GM21515 (cell line): ENCODE measurements at regions not wholly inside any gene's neighbourhood (a gene's known extent, or its start where the extent isn't known, plus 50 kb on each side); places are given as distances from the start of the nearest gene placed in this dataset.
"Not testable (repeated sequence)": the region's sequence is repeated elsewhere in the genome, so short reads cannot be mapped to it uniquely, and the experiment has no call there.

Source experiments
- ATAC-seq: cut with Tn5 transposase; IDR thresholded peaks from one replicate; pipeline ENCODE4 v1.9.1; 2021; ENCODE audit not compliant: unreplicated experiment

- ATAC-seq, result no peak
Measured at GRCh38 chr3:137582484-137582883, 181.6 kb upstream of the SOX14 start.

- no peak for ATAC-seq
Measured at GRCh38 chr3:137583256-137583655, 180.9 kb upstream of the SOX14 start.

GRCh38 chr3:137588871-137589270 is 175.2 kb upstream of the SOX14 start:
- ATAC-seq, result no peak

- not testable (repeated sequence) for ATAC-seq
Measured at GRCh38 chr3:137595415-137595814, 168.7 kb upstream of the SOX14 start.

GRCh38 chr3:137610723-137611122 is 153.4 kb upstream of the SOX14 start:
- no peak for ATAC-seq

GRCh38 chr3:137612291-137612690 is 151.8 kb upstream of the SOX14 start:
- no peak for ATAC-seq

- ATAC-seq, result no peak
Measured at GRCh38 chr3:137615659-137616418, 148.3 kb upstream of the SOX14 start.

- ATAC-seq, result no peak
Measured at GRCh38 chr3:137641879-137642704, 122.0 kb upstream of the SOX14 start.

GRCh38 chr3:137642831-137643230 is 121.3 kb upstream of the SOX14 start:
- no peak for ATAC-seq

- no peak for ATAC-seq
Measured at GRCh38 chr3:137647179-137647578, 116.9 kb upstream of the SOX14 start.

- ATAC-seq, result no peak
Measured at GRCh38 chr3:137669519-137670060, 94.5 kb upstream of the SOX14 start.

GRCh38 chr3:137687181-137687879 is 76.8 kb upstream of the SOX14 start:
- no peak for ATAC-seq

GRCh38 chr3:137692803-137693431 is 71.2 kb upstream of the SOX14 start:
- no peak for ATAC-seq

- no peak for ATAC-seq
Measured at GRCh38 chr3:137693791-137694190, 70.3 kb upstream of the SOX14 start.

GRCh38 chr3:137694836-137695235 is 69.3 kb upstream of the SOX14 start:
- no peak for ATAC-seq

GRCh38 chr3:137695351-137695750 is 68.8 kb upstream of the SOX14 start:
- no peak for ATAC-seq

GRCh38 chr3:137709011-137709601 is 55.0 kb upstream of the SOX14 start:
- ATAC-seq, result no peak

- ATAC-seq, result not testable (repeated sequence)
Measured at GRCh38 chr3:137713965-137714364, 50.1 kb upstream of the SOX14 start.
